ENCODE measurements at regions not wholly inside any gene's neighbourhood (a gene's known extent, or its start where the extent isn't known, plus 50 kb on each side); places are given as distances from the start of the nearest gene placed in this dataset.
"Not testable (repeated sequence)": the region's sequence is repeated elsewhere in the genome, so short reads cannot be mapped to it uniquely, and the experiment has no call there.

DNA sequence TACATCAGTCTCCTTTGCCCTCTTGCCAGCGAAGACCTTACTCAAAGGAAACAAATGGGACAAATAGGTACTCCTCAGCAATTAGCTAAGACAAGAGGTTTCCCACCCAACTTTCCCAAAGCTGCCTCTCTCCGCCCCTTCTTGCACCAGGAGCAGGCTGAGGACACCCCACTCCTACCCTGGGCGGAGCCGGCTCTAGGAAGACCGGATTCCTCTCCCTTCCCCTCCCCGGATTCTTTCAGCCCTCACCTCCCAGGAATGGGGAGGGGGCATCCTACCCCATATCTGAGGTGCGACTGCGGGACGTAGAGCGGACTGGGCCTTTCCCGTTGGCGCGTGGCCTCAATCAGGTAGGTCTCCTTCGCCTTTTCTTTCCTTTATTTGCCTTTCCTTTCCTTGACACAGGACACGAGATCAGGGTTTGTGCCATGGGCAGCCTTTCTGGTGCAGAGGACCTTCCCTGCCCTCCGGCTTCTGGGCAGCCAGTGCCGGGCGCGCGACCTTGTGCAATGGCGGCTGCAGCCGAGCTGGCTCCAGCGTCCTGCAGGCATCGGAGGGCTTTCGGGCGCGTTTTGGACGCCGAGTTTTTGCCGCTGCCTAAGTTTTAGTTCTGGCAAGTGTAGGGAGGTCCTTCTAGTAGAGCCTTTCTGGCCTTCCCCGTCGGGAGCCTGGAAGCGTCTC, 279.9 kb downstream of the PLS3 start:
- DNase-seq = not testable (repeated sequence)

DNA sequence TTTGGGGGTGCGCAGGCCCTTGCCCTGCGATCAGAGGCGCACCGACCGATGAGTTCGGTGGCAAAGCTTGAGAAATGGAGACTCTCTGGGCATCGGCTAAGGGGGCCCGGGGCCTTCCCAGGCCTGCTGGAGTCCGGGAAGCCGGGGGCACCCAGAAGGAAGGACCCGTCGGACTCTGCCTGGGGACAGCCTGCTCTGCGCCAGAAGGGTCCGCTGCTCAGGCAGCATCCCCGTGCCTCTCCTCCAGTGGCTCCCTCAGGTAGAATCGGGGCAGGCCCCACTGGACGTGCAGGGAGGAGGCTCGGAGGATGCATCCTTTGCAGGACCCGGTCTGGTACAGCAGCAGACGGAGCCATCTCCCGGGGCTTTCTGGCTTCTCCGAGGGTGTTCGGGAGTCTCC, 290.0 kb downstream of the PLS3 start:
- DNase-seq = not testable (repeated sequence)

DNA sequence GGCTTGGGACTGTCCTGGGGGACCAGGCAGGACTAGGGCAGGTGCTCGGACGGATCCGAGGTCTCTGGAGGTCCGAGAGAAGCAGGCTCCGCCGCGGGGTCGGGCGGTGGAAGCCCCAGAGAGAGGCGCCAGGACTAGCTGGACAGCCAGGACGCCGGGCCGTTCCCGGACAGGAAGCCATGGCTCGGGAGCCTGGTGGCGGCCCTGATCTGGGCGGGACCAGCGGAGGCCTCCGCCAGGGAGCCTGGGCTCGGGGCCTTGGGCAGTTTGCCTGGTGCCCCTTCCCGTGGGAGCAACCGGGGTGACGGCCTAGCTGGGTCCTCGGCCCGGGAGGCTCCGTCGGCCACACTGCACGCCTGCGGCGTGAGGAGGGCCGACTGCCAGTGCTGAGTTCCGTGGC, 292.3 kb downstream of the PLS3 start:
- not testable (repeated sequence) for DNase-seq

DNA sequence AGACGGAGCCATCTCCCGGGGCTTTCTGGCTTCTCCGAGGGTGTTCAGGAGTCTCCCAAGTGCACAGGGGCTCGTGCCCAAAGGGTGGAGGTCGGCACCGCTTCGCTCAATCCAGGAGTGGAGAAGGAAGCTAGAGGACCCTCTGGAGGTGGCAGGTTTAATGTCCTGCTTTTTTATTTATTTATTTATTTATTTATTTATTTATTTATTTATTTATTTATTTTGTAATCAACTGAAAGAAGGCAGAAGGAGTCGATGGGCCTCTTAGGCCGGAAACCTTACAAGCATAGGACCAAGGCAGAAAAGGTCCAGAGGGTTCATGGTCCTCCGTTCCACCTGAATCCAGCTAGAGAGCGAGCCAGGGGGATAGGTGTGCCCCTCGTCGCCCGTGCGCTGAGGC, 289.4 kb upstream of the AGTR2 start:
- not testable (repeated sequence) for DNase-seq

DNA sequence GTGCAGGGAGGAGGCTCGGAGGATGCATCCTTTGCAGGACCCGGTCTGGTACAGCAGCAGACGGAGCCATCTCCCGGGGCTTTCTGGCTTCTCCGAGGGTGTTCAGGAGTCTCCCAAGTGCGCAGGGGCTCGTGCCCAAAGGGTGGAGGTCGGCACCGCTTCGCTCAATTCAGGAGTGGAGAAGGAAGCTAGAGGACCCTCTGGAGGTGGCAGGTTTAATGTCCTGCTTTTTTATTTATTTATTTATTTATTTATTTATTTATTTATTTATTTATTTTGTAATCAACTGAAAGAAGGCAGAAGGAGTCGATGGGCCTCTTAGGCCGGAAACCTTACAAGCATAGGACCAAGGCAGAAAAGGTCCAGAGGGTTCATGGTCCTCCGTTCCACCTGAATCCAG, 286.4 kb upstream of the AGTR2 start:
- not testable (repeated sequence) for DNase-seq

DNA sequence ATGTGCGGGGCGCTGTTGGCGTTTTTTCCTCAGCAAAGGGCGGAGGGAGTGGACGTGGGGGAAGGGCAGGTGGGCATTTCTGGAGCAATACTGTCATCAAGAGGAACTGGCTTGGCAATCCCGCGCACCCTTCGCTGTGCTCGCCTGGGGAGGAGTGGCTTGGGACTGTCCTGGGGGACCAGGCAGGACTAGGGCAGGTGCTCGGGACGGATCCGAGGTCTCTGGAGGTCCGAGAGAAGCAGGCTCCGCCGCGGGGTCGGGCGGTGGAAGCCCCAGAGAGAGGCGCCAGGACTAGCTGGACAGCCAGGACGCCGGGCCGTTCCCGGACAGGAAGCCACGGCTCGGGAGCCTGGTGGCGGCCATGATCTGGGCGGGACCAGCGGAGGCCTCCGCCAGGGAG, 282.5 kb upstream of the AGTR2 start:
- DNase-seq = not testable (repeated sequence)

DNA sequence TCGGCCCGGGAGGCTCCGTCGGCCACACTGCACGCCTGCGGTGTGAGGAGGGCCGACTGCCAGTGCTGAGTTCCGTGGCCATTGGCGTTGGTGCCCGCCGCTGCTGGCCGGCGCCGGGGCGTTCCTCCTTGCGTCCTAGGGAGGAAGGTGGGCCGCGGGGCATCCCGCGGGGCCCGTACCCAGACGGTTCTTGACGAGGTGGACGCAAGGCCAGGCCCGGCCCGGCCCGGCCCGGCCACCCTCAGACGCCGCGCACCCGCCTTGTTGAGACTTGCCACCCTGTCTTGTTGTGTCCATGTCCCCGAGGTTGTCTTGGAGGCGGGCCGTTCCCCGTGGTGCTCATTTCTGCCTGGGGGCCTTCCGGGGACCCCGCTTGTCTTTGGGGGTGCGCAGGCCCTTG, 282.0 kb upstream of the AGTR2 start:
- DNase-seq = not testable (repeated sequence)

DNA sequence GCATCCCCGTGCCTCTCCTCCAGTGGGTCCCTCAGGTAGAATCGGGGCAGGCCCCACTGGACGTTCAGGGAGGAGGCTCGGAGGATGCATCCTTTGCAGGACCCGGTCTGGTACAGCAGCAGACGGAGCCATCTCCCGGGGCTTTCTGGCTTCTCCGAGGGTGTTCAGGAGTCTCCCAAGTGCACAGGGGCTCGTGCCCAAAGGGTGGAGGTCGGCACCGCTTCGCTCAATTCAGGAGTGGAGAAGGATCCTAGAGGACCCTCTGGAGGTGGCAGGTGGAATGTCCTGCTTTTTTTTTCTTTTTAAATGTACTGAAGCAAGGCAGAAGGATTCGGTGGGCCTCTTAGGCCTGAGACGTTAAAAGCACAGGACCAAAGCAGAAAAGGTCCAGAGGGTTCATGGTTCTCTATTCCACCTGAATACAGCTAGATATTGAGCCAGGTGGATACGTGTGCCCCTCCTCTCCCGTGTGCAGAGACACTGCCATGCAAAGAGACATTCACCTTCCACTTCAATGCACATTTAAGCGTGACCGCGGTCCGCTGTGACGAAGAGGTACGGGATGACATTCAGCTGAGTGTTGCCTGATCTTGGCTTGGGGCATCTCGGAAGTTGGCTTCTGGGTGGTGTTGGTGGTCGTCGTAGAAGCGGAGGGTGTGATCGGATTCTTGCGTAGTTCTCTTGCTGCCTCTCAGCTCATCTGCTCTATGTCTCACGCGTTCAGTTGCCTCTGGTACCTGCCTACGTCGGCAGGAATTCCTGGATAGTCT, 281.2 kb upstream of the AGTR2 start:
- no peak for DNase-seq

DNA sequence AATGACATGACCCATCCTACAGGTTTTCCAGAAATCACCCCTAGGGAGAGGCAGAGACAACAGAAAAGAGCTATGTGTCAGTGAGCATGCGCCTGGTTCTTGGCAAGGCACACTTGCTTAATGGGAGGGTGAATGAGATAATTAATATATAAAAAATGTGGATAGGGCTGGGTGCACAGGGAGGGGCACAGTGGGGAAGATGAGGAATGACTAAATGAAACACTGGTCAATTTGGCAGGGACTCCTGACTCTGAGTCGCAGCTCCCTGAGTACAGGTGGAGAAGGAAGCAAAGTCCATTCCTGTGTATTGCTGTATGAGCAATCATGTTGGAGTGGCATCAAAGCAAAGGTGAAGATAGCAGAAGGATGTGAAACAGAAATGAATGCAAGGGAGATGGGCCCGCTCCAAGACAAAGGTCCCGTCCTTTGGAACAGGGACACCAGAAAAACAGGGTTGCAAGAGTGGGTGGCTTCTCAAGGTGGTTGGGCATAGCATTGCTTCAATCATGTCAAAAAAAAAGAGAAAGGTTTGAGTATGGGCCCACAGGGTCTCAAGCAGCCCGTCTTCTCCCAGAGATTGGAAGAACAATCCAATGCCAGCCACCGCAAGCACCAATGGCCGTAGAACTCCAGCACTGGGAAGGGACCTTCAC, 278.4 kb upstream of the AGTR2 start:
- DNase-seq = no peak

DNA sequence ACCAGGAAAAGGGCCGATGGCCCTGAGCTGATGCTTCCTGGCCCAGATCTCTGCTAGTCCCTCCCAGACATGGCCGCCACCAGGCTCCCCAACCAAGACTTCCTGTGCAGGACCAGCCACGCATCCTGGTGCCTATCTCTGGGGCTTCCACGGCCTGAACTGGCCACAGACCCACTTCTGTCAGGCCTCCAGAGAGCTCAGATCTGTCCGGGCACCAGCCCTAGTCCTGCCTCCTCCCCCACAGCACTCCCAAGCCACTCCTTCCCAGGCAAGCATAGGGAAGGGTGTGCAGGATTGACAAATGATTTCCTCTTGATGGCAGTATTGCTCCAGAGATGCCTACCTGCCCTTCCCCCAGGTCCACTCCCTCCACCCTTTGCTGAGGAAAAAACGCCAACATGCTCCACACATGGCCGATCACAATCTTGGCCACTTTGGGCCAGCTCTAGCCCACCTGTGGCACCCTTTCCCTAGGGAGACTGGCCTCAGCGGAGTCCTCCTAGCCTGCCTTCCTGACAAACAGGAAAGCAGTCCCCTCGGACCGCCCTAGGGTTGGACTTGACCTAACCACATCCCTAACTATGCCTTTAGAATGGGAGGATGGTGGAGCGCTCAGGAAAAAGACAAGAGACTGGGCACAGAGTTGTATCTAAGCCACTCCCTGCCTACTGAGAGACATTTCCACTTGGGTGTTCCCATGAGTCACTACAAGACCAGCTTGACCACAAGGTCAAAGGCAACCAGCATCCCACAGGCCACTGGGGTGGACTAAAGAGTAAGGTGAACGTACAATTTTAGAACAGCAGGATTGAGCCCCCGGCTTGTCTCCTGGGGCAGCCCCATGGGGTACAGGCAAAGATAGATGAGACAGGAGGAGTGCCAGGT, 277.5 kb upstream of the AGTR2 start:
- DNase-seq = peak; percentile 0

DNA sequence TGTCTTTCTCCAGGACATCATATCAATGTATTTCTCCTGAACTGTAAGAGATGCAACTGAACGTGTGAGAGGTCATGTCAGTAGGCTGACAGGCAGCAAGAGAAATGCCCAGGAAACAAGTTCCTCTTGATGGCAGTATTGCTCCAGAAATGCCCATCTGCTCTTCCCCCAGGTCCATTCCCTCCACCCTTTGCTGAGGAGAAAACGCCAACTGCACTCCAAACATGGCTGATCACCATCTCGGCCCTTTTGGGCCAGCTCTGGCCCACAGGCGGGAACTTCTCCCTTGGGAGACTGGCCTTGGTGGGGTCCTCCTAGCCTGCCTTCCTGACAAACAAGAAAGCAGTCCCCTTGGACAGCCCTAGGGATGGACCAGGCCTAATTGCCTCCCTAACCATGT, 276.5 kb upstream of the AGTR2 start:
- DNase-seq = no peak

DNA sequence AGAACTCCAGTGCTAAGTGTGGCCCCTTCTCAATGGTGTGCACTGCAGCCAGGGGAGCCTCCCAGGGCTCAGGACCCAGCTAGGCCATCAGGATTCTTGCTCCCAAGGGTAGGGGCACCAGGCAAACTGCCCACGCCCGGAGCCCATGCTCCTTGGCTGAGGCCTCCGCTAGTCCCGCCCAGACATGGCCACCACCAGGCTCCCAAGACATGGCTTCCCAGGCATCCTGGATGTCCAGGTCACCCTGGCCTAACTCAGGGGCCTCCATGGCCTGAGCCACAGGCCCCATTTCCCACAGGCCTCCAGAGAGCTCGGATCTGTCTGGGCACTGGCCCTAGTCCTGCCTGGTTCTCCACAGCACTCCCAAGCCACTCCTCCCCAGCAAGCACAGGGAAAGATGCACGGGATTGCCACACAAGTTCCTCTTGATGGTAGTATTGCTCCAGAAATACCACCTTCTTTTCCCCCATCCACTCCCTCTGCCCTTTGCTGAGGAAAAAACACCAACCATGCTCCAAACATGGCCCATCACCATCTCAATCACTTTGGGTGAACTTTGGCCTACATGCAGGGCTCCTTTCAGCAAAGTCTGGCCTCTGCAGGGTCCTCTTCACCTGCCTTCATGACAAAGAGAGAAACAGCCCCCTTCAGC, 274.7 kb upstream of the AGTR2 start:
- no peak for DNase-seq

DNA sequence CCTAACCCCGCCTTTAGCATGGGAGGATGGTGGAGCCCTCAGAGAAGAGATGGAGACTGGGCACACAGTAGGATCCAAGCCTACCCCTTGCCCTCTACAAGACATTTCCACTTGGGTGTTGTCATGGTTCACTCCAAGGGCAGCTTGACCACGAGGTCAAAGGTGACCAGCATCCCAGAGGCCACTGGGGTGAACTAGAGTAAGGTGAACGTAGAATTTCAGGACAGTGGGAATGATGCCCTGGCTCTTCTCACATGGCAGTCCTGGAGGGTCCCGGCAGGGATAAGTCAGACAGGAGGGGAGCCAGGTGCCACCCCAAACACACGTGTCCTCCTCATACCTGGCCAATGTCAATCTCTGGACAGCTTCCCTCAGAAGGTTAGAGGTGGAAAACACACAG, 274.2 kb upstream of the AGTR2 start:
- DNase-seq = no peak

DNA sequence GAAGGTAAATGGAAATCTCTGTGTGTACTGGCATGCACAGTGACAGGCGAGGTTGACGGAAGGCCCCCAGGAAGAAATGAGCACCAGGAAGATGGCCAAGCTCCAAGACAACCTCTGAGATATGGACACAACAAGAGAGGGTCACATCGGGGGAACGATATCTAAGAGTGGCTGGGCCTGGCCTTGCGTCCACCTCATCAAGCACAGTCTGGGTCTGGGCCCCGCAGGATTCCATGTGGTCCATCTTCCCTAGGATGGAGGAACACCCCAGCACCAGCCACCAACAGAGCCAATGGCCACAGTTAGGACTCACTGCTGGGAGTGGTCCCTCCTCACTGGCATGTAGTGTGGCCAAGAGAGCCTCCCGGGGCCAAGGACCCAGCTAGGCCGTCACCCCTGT, 272.6 kb upstream of the AGTR2 start:
- DNase-seq = no peak

DNA sequence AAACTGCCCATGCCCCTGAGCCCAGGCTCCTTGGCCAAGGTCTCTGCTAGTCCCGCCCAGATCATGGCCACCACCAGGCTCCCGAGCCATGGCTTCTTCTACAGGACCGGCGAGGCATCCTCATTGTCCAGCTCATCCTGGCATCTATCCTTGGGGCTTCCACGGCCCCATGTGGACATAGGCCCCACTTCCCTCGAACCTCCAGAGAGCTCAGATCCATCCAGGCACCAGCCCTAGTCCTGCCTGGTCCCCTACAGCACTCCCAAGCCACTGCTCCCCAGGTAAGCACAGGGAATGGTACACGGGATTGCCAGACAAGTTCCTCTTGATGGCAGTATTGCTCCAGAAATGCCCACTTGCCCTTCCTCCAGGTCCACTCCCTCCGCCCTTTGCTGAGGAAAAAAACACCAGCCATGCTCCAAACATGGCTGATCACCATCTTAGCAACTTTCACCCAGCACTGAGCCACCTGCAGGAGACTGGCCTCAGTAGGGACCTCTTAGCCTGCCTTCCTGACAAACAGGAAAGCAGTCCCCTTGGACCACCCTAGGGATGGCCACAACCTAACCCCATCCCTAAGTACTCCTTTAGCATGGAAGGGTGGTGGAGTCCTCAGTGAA, 272.1 kb upstream of the AGTR2 start:
- peak; percentile 6 for DNase-seq

DNA sequence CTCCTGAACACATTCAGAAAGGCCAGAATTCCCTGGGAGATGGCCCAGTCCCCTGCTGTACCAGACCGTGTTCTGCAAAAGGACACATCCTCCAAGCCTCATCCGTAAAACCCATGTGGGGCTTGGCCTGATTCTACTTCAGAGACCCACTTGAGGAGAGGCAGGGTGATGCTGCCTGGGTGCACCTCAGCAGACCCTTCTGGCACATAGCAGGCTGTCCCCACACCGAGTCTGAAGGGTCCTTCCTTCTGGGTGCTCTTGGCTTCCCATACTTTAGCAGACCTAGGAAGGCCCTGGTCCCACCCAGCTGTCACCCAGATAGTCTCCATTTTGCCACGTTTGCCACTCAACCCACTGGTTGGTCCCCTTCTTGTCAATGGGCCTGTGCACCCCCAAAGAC, 270.1 kb upstream of the AGTR2 start:
- DNase-seq = no peak

DNA sequence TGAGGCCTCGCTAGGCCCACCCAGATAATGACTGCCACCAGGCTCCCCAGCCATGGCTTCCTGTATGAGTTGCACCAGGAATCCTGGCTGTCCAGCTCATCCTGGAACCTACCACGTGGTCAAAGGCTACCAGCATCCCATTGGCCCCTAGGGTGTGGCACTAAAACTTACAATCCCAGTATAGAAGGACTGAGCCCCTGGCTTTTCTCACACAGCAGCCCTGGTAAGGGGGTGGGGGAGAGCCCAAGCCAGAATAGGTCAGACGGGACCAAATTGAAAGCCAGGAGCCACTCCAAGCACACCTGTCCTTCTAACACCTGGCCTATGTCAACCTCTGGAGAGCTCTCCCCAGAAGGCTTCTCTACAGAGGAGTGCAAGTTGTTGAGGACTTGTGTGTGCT, 269.3 kb upstream of the AGTR2 start:
- DNase-seq = no peak

DNA sequence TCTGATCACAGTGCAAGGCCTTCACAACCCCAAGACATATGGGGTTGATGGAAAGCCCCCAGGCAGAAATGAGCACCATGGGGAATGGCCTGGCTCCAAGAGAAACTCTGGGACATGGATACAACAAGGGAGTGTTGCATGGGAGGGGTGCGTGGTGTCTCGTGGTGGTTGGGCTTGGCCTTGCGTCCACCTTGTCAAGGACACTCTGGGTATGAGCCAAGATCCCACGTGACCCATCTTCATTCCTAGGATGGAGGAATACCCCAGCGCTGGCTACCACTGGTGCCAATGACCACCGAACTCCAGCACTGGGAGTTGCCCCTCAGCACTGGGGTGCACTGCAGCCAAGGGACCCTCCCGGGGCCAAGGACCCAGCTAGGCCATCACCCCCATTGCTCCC, 267.5 kb upstream of the AGTR2 start:
- no peak for DNase-seq

DNA sequence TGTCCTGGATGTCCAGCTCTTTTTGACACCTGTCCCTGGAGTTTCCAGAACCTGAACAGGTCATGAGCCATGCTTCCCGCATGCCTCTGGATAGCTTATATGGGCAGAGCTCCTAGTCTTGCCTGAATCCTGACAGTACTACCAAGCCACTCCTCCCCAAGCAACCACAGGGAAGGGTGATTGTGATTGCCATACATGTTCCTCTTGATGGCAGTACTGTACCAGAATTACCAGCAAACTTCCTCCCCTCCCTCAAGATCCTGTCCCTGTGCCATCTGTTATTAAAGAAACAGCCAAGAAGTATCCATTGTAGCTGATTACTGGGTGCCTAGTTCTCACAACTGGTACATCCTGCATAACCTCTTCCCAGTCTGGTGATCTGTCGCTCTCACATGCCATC, 264.3 kb upstream of the AGTR2 start:
- DNase-seq = no peak

DNA sequence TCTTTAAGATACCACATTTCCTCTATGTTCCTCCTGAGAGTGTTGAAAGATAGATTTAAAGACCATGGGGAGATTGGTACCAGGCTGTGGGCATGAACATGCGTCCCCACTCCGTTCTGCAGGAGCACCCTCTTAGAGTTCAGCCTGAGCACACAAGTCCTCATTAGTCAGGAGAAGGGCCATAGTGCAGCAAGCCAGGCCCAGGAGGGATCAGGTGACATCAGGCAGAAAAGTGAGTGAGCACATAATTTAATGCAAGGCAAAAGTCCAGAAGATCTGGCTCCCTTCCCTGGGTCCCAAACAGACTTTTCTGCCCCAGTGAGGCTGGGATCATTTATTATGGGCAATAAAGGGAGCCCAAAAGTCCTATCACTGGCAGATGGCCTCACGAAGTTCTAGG, 263.7 kb upstream of the AGTR2 start:
- no peak for DNase-seq

DNA sequence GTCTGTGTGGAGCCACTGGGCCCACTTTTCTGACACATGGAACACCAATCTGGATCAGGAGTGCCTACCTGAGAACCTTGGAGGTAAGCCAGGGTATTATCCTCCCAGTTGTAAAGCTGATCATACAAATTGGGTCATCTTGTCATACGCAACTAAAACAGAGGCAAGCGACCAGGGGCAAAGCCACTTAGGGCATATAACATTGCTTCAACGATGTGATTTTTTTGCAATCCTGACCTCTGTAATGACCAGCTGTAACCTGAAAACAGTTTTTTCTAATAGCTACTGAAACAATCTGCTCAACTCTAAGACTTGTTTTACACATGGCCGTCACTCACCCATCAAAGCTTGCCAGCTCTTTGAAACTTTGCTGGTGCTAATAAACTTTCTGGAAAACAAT, 261.5 kb upstream of the AGTR2 start:
- DNase-seq = no peak

DNA sequence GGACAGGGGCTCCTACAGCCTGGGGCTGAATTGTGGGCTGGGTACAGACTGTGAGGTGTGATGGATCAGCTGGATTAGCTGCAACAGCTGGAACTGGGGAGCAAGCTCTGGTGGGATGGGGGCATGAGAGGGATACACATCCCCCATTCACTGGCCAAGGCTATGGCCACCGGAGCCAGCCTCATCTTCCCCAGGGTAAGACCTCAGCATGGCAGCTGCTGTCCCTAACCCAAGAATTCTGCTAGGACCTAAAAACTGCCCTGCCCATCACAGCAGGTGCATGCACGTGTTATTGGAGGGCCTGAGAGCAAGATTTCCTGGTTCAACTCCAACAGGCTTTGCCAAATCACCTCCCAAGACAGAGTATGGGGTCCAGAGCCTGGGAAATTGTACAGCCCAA, 258.6 kb upstream of the AGTR2 start:
- DNase-seq = no peak
